IMR-90 (cell line): ENCODE measurements at regions not wholly inside any gene's neighbourhood (a gene's known extent, or its start where the extent isn't known, plus 50 kb on each side); places are given as distances from the start of the nearest gene placed in this dataset.

ENCODE experiments used
- ATAC-seq: fragments of 200-7000 bp; cut with Tn5 transposase; 2 replicates; pipeline ENCODE4 v1.9.1; 2020; ENCODE audit warnings: low read depth, mild to moderate bottlenecking, moderate library complexity
- BruUV-seq: library from RNA; stranded (reverse); fragments of 400-500 nt; replicated peaks from 2 replicates; lab custom pipeline; 2021; lab: Mats Ljungman, UMichigan
- CTCF ChIA-PET: fragments of 300-600 bp; formaldehyde crosslinking; extraction: SDS; loops from one replicate; lab custom pipeline; 2021; ENCODE audit warnings: antibody characterized with exemption; lab: Yijun Ruan, JAX
- POLR2A ChIA-PET: fragments of 300-600 bp; sonication (Branson Sonifier 250); formaldehyde crosslinking; loops from one replicate; lab custom pipeline; 2022; ENCODE audit warnings: antibody characterized with exemption; ENCODE audit not compliant: unreplicated experiment; lab: Charles Lee
- DNase-seq: peaks from one replicate; pipeline ENCODE4 v3.0.0; 2013
- H2AFZ ChIP-seq: replicated peaks from 2 replicates; pipeline ENCODE3; 2013; ENCODE audit warnings: low read length, mild to moderate bottlenecking; ENCODE audit not compliant: poor library complexity
- H2AK5ac ChIP-seq: 2 replicates; pipeline ENCODE4 v1.6.1; 2013; ENCODE audit warnings: low read depth, low read length, inconsistent platforms
- H2AK9ac ChIP-seq: replicated peaks from 2 replicates; pipeline ENCODE3; 2013; ENCODE audit warnings: mild to moderate bottlenecking, low read depth, low read length, moderate library complexity; ENCODE audit not compliant: poor library complexity
- H2BK120ac ChIP-seq: 2 replicates; pipeline ENCODE4 v1.6.1; 2013; ENCODE audit warnings: low read depth, low read length, inconsistent platforms
- H2BK15ac ChIP-seq: 3 replicates; pipeline ENCODE4 v1.6.1; 2013; ENCODE audit warnings: low read depth, low read length, inconsistent platforms
- H2BK20ac ChIP-seq: 2 replicates; pipeline ENCODE4 v1.6.1; 2013; ENCODE audit warnings: low read depth, mild to moderate bottlenecking, inconsistent platforms, low read length, moderate library complexity
- H2BK5ac ChIP-seq: 2 replicates; pipeline ENCODE4 v1.6.1; 2013; ENCODE audit warnings: mild to moderate bottlenecking, low read depth, low read length, inconsistent platforms; ENCODE audit not compliant: poor library complexity, severe bottlenecking
- H3K14ac ChIP-seq: replicated peaks from 2 replicates; pipeline ENCODE4 v1.6.1; 2013; ENCODE audit warnings: low read depth, low read length, inconsistent platforms
- H3K18ac ChIP-seq: 2 replicates; pipeline ENCODE4 v1.6.1; 2013; ENCODE audit warnings: low read depth, low read length, control low read depth
- H3K23ac ChIP-seq: 2 replicates; pipeline ENCODE4 v1.6.1; 2013; ENCODE audit warnings: low read depth, low read length, inconsistent platforms
- H3K27ac ChIP-seq: 2 replicates; pipeline ENCODE4 v1.5.1; 2013; ENCODE audit warnings: mild to moderate bottlenecking, control low read depth, low read length; ENCODE audit not compliant: insufficient read depth
- H3K27me3 ChIP-seq: 2 replicates; pipeline ENCODE4 v1.6.1; 2013; ENCODE audit warnings: low read length; ENCODE audit not compliant: control insufficient read depth, insufficient read depth
- H3K36me3 ChIP-seq: 2 replicates; pipeline ENCODE4 v1.6.1; 2013; ENCODE audit warnings: low read length, mixed read lengths; ENCODE audit not compliant: control insufficient read depth, insufficient read depth
- H3K4ac ChIP-seq: 2 replicates; pipeline ENCODE4 v1.6.1; 2013; ENCODE audit warnings: low read depth, low read length, inconsistent platforms
- H3K4me1 ChIP-seq: 2 replicates; pipeline ENCODE4 v1.6.1; 2013; ENCODE audit warnings: low read length, mixed read lengths; ENCODE audit not compliant: control insufficient read depth, insufficient read depth
- H3K4me2 ChIP-seq: 2 replicates; pipeline ENCODE4 v1.6.1; 2013; ENCODE audit warnings: low read depth, mild to moderate bottlenecking, control low read depth, low read length, moderate library complexity
- H3K4me3 ChIP-seq: 2 replicates; pipeline ENCODE4 v1.5.1; 2013; ENCODE audit warnings: low read depth, mild to moderate bottlenecking, control low read depth, low read length, moderate library complexity; ENCODE audit not compliant: insufficient read depth
- H3K56ac ChIP-seq: 2 replicates; pipeline ENCODE4 v1.6.1; 2013; ENCODE audit warnings: low read length, inconsistent platforms; ENCODE audit not compliant: insufficient read depth; ENCODE audit errors: extremely low read depth
- H3K79me1 ChIP-seq, 2 experiments: 2 replicates each; pipeline ENCODE4 v1.6.1; 2013; ENCODE audit warnings: low read length in 2 of 2, inconsistent platforms in 1 of 2, low read depth in 1 of 2
- H3K9ac ChIP-seq: 2 replicates; pipeline ENCODE4 v1.6.1; 2013; ENCODE audit warnings: low read depth, low read length, control low read depth
- H3K9me1 ChIP-seq: 2 replicates; pipeline ENCODE4 v1.6.1; 2013; ENCODE audit warnings: low read length, inconsistent platforms; ENCODE audit not compliant: insufficient read depth
- H3K9me3 ChIP-seq: 2 replicates; pipeline ENCODE4 v1.6.1; 2013; ENCODE audit warnings: low read length; ENCODE audit not compliant: control insufficient read depth, insufficient read depth
- H4K20me1 ChIP-seq: 2 replicates; pipeline ENCODE4 v1.6.1; 2013; ENCODE audit warnings: low read length, inconsistent platforms; ENCODE audit not compliant: insufficient read depth
- H4K5ac ChIP-seq: 2 replicates; pipeline ENCODE4 v1.6.1; 2013; ENCODE audit warnings: mild to moderate bottlenecking, low read depth, low read length, control low read depth
- H4K8ac ChIP-seq, 2 experiments: 2 replicates each; pipeline ENCODE4 v1.6.1; 2013; ENCODE audit warnings: low read depth in 2 of 2, low read length in 2 of 2, control low read depth in 1 of 2, inconsistent platforms in 1 of 2
- H4K91ac ChIP-seq: 2 replicates; pipeline ENCODE4 v1.6.1; 2013; ENCODE audit warnings: low read depth, low read length, inconsistent platforms; ENCODE audit not compliant: insufficient read depth
- MAZ ChIP-seq: IDR thresholded peaks from 2 replicates; pipeline ENCODE4 v1.6.1; 2012; ENCODE audit warnings: low read depth, mild to moderate bottlenecking, low read length, improper control_type of control experiment, moderate library complexity, borderline replicate concordance
- NFE2L2 ChIP-seq: fragments of 150-350 bp; IDR thresholded peaks from 2 replicates; pipeline ENCODE4 v1.6.1; 2016; ENCODE audit warnings: low read depth, mild to moderate bottlenecking, low read length
- RAD21 ChIP-seq: IDR thresholded peaks from 2 replicates; pipeline ENCODE4 v1.6.1; 2012; ENCODE audit warnings: low read length, improper control_type of control experiment
- RCOR1 ChIP-seq: IDR thresholded peaks from 2 replicates; pipeline ENCODE4 v1.6.1; 2012; ENCODE audit warnings: mild to moderate bottlenecking, low read length, improper control_type of control experiment; ENCODE audit not compliant: insufficient replicate concordance
- RFX5 ChIP-seq: IDR thresholded peaks from 2 replicates; pipeline ENCODE4 v1.8.0; 2012; ENCODE audit warnings: low read depth, mild to moderate bottlenecking, low read length, moderate library complexity
- WGBS, 2 experiments: methylation state at CpG; one replicate each; pipeline versions ENCODE4 v1.1.5 to v1.1.7; 2013; ENCODE audit warnings: missing lambda C conversion rate in 2 of 2; ENCODE audit not compliant: insufficient read length in 1 of 2; ENCODE audit errors: extremely low coverage in 2 of 2; 5-methylcytosine and 5-hydroxymethylcytosine counted together
- dilution Hi-C: fragments of 300-500 bp; cut with HindIII; formaldehyde crosslinking; loops from one replicate; pipeline ENCODE4 v1.14.3; 2018; ENCODE audit warnings: low sequenced_read_pairs; ENCODE audit not compliant: unreplicated experiment
- in situ Hi-C: fragments of 300-500 bp; cut with MboI; formaldehyde crosslinking; loops from 3 replicates; pipeline ENCODE4 v1.14.3; 2019; ENCODE audit warnings: low sequenced_read_pairs, inconsistent platforms, mixed read lengths
- intact Hi-C: fragments of 100-400 bp; cut with micrococcal nuclease; formaldehyde crosslinking; loops from 2 replicates; pipeline ENCODE4 v1.10.0; 2022
- TF ChIP-seq, protein P1 (sequence below): conservative IDR thresholded peaks from 2 replicates; pipeline ENCODE4 v1.5.1; 2012; ENCODE audit warnings: mild to moderate bottlenecking, low read depth, low read length, improper control_type of control experiment
- TF ChIP-seq, protein P2 (sequence below): fragments of 150-350 bp; IDR thresholded peaks from 2 replicates; pipeline ENCODE4 v1.6.1; 2017; ENCODE audit warnings: mild to moderate bottlenecking, antibody characterized with exemption, low read length, low read depth

DNA sequence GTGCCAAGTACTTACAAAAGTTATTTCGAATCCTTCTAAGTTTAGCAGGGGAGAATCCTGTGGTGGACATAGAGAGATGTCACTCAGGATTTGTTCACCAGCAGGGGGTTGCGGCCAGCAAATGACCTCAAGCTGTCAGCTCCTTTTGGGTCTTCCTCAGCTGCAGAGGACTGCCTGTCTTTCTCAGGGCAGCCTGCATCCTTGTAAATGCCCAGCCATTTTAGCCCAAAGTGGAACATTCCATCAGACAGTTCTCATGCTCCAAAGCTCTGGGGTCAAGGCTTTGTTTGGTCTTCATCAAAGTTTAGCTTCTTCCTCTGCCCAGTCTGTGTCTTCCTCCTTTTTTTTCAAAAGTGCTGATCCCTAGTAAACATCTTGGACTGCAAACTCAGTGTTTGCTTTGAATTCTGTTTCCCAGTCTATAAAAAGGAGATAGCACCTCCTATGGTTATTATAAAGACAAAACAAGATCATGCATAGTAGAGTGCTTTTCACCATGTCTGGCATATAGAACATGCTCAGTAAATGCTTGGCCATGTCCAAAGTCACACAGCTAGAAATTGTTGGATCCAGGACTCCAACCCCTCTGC, 156.4 kb upstream of the GATB start:
- no peak overlapping the region for H2BK120ac ChIP-seq
- no TSS peak for BruUV-seq
- H4K91ac ChIP-seq: no peak overlapping the region
- H4K20me1 ChIP-seq: no peaks in the 10 kb centered on the region
- no peak overlapping the region for H3K27ac ChIP-seq
- H3K18ac ChIP-seq: no peak overlapping the region
- H3K56ac ChIP-seq: no peak overlapping the region
- no peaks in the 10 kb centered on the region; the same call in 1 of the 2 replicates for H3K4me1 ChIP-seq
- no peak overlapping the region for H3K4me3 ChIP-seq
- no peak overlapping the region for H3K4ac ChIP-seq
- no peaks in the 10 kb centered on the region; the same call in 1 of the 2 replicates for H3K27me3 ChIP-seq
- ATAC-seq (no peak), DNase-seq (no peak)
- CTCF ChIA-PET: interaction anchor here (0.8 kb wide), 1 partner anchor 9 kb away, joined by 7 read pairs; no protein-coding TSS in a partner anchor
- no peak overlapping the region for H2BK5ac ChIP-seq
- H4K8ac ChIP-seq: no peak overlapping the region
- no peak overlapping the region for H2AK5ac ChIP-seq
- dilution Hi-C loops (no loop called here), intact Hi-C loops (no loop called here), in situ Hi-C loops (no loop called here)
- no peaks in the 10 kb centered on the region for H3K36me3 ChIP-seq
- POLR2A ChIA-PET: no interaction called here
- no peak overlapping the region for H3K23ac ChIP-seq
- WGBS, 2 experiments: 25% methylated on average over 1 of the region's 2 CpGs; no CpG with 5 or more reads in 1 of the 2 experiments
- H2AFZ ChIP-seq: no peak overlapping the region
- H3K9me3 ChIP-seq: no peaks in the 10 kb centered on the region
- no peak overlapping the region for H3K4me2 ChIP-seq
- H2BK20ac ChIP-seq: no peak overlapping the region
- H3K9ac ChIP-seq: no peak overlapping the region
- no peak overlapping the region for H2BK15ac ChIP-seq
- H3K9me1 ChIP-seq: no peaks in the 10 kb centered on the region
- H2AK9ac ChIP-seq: no peak overlapping the region
- H3K14ac ChIP-seq: no peak overlapping the region
- H3K79me1 ChIP-seq: no peaks in the 10 kb centered on the region
- TF ChIP-seq RFX5 (no peak), RAD21 (no peak), RCOR1 (no peak), NFE2L2 (no peak), MAZ (no peak)
- TF ChIP-seq, protein P1, sequence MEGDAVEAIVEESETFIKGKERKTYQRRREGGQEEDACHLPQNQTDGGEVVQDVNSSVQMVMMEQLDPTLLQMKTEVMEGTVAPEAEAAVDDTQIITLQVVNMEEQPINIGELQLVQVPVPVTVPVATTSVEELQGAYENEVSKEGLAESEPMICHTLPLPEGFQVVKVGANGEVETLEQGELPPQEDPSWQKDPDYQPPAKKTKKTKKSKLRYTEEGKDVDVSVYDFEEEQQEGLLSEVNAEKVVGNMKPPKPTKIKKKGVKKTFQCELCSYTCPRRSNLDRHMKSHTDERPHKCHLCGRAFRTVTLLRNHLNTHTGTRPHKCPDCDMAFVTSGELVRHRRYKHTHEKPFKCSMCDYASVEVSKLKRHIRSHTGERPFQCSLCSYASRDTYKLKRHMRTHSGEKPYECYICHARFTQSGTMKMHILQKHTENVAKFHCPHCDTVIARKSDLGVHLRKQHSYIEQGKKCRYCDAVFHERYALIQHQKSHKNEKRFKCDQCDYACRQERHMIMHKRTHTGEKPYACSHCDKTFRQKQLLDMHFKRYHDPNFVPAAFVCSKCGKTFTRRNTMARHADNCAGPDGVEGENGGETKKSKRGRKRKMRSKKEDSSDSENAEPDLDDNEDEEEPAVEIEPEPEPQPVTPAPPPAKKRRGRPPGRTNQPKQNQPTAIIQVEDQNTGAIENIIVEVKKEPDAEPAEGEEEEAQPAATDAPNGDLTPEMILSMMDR: no peak
- TF ChIP-seq, protein P2, sequence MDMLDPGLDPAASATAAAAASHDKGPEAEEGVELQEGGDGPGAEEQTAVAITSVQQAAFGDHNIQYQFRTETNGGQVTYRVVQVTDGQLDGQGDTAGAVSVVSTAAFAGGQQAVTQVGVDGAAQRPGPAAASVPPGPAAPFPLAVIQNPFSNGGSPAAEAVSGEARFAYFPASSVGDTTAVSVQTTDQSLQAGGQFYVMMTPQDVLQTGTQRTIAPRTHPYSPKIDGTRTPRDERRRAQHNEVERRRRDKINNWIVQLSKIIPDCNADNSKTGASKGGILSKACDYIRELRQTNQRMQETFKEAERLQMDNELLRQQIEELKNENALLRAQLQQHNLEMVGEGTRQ: no peak
- H4K5ac ChIP-seq: no peak overlapping the region
